ENCODE measurements at regions not wholly inside any gene's neighbourhood (a gene's known extent, or its start where the extent isn't known, plus 50 kb on each side); places are given as distances from the start of the nearest gene placed in this dataset.

GRCh38 chr16:66043326-66043725 lies 323.2 kb upstream of the CDH5 start:
- no peaks in the 10 kb centered on the region for H4K20me1 ChIP-seq (ENCODE audit: insufficient read depth)
- no peaks in the 10 kb centered on the region for H3K4me1 ChIP-seq (ENCODE audit: control insufficient read depth in 1 of 2, insufficient read depth in 2 of 2, low read length in 2 of 2)
- ATAC-seq = no peak
- POLR2A ChIA-PET = no interaction called here
- H3K27ac ChIP-seq (ENCODE audit: low read depth, low read length) = no peak overlapping the region
- H3K79me2 ChIP-seq (ENCODE audit: insufficient read depth, low read length) = no peaks in the 10 kb centered on the region
- H3K9me2 ChIP-seq (ENCODE audit: insufficient read depth) = no peaks in the 10 kb centered on the region
- TF ChIP-seq, protein P1, sequence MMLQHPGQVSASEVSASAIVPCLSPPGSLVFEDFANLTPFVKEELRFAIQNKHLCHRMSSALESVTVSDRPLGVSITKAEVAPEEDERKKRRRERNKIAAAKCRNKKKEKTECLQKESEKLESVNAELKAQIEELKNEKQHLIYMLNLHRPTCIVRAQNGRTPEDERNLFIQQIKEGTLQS (IDR thresholded peaks at IDR 0.05) = no peak
- TF ChIP-seq YY1 (IDR thresholded peaks at IDR 0.05; ENCODE audit: extremely low read depth, insufficient replicate concordance, low read depth, low read length) (no peak), RAD21 (IDR thresholded peaks at IDR 0.05; ENCODE audit: low read depth) (no peak), POLR2A (IDR thresholded peaks at IDR 0.05; ENCODE audit: borderline replicate concordance, extremely low read depth, insufficient read depth, insufficient read length) (no peak), POLR2AphosphoS5 (IDR thresholded peaks at IDR 0.05; ENCODE audit: low read depth, low read length) (no peak), EZH2 (IDR thresholded peaks at IDR 0.05) (no peak), SP1 (IDR thresholded peaks at IDR 0.05; ENCODE audit: low read depth) (no peak), ZBTB33 (IDR thresholded peaks at IDR 0.05; ENCODE audit: extremely low read depth, insufficient replicate concordance, low read length) (no peak), CTCF (IDR thresholded peaks at IDR 0.05 in 2 of 3, conservative IDR thresholded peaks at IDR 0.05 in 1 of 3; ENCODE audit: borderline replicate concordance in 1 of 3, insufficient read depth in 1 of 3, low read depth in 2 of 3, low read length in 2 of 3) (no peak), EGR1 (IDR thresholded peaks at IDR 0.05; ENCODE audit: low read depth) (no peak)
- no TSS peak for BruUV-seq (replicated peaks)
- no peak overlapping the region for H3K4me3 ChIP-seq (replicated peaks in 1 of 2; ENCODE audit: low read depth in 1 of 2, low read length in 2 of 2)
- intact Hi-C loops (cut with micrococcal nuclease) = no loop called here
- RAD21 ChIA-PET (ENCODE audit: low non-redundant PET in 1 of 2, low total read pairs in 2 of 2, uncharacterized antibody in 2 of 2, unreplicated experiment in 2 of 2) = no interaction called here
- CTCF ChIA-PET = no interaction called here
- H3K9me3 ChIP-seq (ENCODE audit: control insufficient read depth in 1 of 2, insufficient read depth in 1 of 2, low read depth in 1 of 2, low read length in 2 of 2) = no peaks in the 10 kb centered on the region
- no peak overlapping the region for H3K9ac ChIP-seq (ENCODE audit: low read length)
- H2AFZ ChIP-seq (ENCODE audit: low read depth, low read length, poor library complexity, severe bottlenecking) = no peak overlapping the region
- no peak for DNase-seq (ENCODE audit: low read depth, low spot score)
- peaks cover 16% of the 10 kb centered on the region for H3K27me3 ChIP-seq (ENCODE audit: insufficient read depth, low read length)
- no peak overlapping the region for H3K4me2 ChIP-seq (ENCODE audit: low read length)
- no peaks in the 10 kb centered on the region for H3K36me3 ChIP-seq (ENCODE audit: control insufficient read depth in 1 of 2, insufficient read depth in 2 of 2, low read length in 2 of 2)
